Thoracic aorta (tissue), 2 donors: ENCODE measurements at regions not wholly inside any gene's neighbourhood (a gene's known extent, or its start where the extent isn't known, plus 50 kb on each side); places are given as distances from the start of the nearest gene placed in this dataset.
A peak's percentile ranks its signal among the peaks of the same experiment; 100 is the strongest.

Experiments used
- ATAC-seq: fragments of 150-250 bp; one replicate; pipeline ENCODE4 v1.8.0; 2017; ENCODE audit warnings: low read depth; ENCODE audit not compliant: insufficient number of reproducible peaks, low FRiP score
- DNase-seq: peaks from one replicate; pipeline ENCODE4 v3.0.0-alpha.2; 2020; ENCODE audit warnings: low spot score
- H3K27ac ChIP-seq, 2 donors: fragments of 200-600 bp; sonication (generic); 1 replicate in 1 of 2; 2 replicates in 1 of 2; pipeline ENCODE4 v1.5.1; 2016; ENCODE audit warnings: mild to moderate bottlenecking in 2 of 2, moderate library complexity in 2 of 2
- H3K27me3 ChIP-seq: fragments of 200-600 bp; sonication (generic); replicated peaks from 2 replicates; pipeline ENCODE4 v1.6.0; 2016; ENCODE audit warnings: mild to moderate bottlenecking; ENCODE audit not compliant: insufficient read depth
- H3K36me3 ChIP-seq: fragments of 200-600 bp; sonication (generic); one replicate; pipeline ENCODE4 v1.5.1; 2016
- H3K4me1 ChIP-seq, 2 donors: fragments of 200-600 bp; sonication (generic); 1 replicate in 1 of 2; 2 replicates in 1 of 2; pipeline versions ENCODE4 v1.5.1 to v1.6.0; 2016; ENCODE audit warnings: low read depth in 2 of 2, mild to moderate bottlenecking in 1 of 2; ENCODE audit not compliant: control insufficient read depth in 1 of 2
- H3K4me3 ChIP-seq: fragments of 200-600 bp; sonication (generic); 2 replicates; pipeline ENCODE4 v1.5.1; 2016; ENCODE audit warnings: mild to moderate bottlenecking
- H3K9me3 ChIP-seq: fragments of 200-600 bp; sonication (generic); 2 replicates; pipeline ENCODE4 v1.5.1; 2016
- CTCF ChIP-seq: fragments of 200-600 bp; sonication (generic); IDR thresholded peaks from one replicate; pipeline ENCODE4 v1.5.1; 2019; ENCODE audit warnings: antibody characterized with exemption

GRCh38 chr15:62985768-62986167 is 56.8 kb upstream of the TPM1 start:
- DNase-seq (no peak), ATAC-seq (no peak)
- Histone ChIP-seq H3K4me3 (no peak overlapping the region), H3K9me3 (no peaks in the 10 kb centered on the region), H3K27me3 (no peaks in the 10 kb centered on the region), H3K4me1 (peaks cover 0 to 16% of the 10 kb centered on the region in 2 donors), H3K27ac (no peak overlapping the region), H3K36me3 (no peaks in the 10 kb centered on the region)
- TF ChIP-seq CTCF: no peak

GRCh38 chr15:62986948-62987347 is 55.6 kb upstream of the TPM1 start:
- H3K4me3 ChIP-seq: no peak overlapping the region
- H3K9me3 ChIP-seq: no peaks in the 10 kb centered on the region
- peaks cover 0 to 16% of the 10 kb centered on the region in 2 donors for H3K4me1 ChIP-seq
- no peaks in the 10 kb centered on the region for H3K27me3 ChIP-seq
- DNase-seq (no peak), ATAC-seq (no peak)
- no peaks in the 10 kb centered on the region for H3K36me3 ChIP-seq
- H3K27ac ChIP-seq: no peak overlapping the region
- TF ChIP-seq CTCF: no peak

DNA sequence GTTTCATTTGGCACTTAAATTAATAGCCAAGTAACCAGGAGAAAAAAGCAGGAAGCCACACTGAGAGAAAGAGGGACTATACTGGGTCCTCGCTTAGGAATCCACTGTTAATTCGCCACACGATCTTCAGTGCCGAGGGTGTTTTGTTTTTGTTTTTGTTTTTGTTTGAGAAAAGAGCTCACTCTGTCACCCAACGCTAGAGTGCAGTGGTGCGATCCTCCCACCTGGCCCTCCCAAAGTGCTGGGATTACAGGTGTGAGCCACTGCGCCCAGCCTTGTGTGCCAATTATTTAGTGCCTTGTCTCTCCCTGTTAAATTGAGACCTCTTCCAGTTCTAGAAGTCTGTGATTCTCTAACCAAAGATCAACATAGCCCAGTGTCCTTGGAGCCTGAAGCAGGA is 53.8 kb upstream of the TPM1 start:
- Histone ChIP-seq H3K4me3 (no peak overlapping the region), H3K27ac (no peak overlapping the region), H3K27me3 (no peaks in the 10 kb centered on the region), H3K4me1 (peaks cover 0 to 16% of the 10 kb centered on the region in 2 donors), H3K9me3 (no peaks in the 10 kb centered on the region), H3K36me3 (no peaks in the 10 kb centered on the region)
- DNase-seq (no peak), ATAC-seq (no peak)
- no peak for TF ChIP-seq CTCF

- no peaks in the 10 kb centered on the region for H3K9me3 ChIP-seq
- no peaks in the 10 kb centered on the region for H3K36me3 ChIP-seq
- no peak for TF ChIP-seq CTCF
- DNase-seq (no peak), ATAC-seq (no peak)
- peaks cover 0 to 22% of the 10 kb centered on the region in 2 donors for H3K4me1 ChIP-seq
- peak overlapping the region in 1 of 2 donors; percentile 76 for H3K27ac ChIP-seq
- no peak overlapping the region for H3K4me3 ChIP-seq
- no peaks in the 10 kb centered on the region for H3K27me3 ChIP-seq
Measured at GRCh38 chr15:62989366-62990055, 53.0 kb upstream of the TPM1 start.

DNA sequence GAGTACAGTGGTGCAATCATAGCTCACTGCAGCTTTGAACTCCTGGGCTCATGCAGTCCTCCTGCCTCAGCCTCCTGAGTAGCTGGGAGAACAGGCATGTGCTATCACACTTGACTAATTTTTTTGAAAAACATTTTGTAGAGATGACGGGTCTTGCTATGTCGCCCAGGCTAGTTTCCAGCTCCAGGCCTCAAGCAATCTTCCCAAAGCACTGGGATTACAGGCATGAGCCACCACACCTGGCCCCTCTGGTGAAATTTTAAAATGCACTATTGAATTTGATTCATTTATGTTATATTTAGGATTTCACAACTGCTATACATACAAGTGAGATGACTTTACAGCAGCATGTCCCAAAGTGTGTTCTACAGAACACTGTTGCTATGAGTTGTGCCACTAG is 50.8 kb upstream of the TPM1 start:
- Histone ChIP-seq H3K27me3 (no peaks in the 10 kb centered on the region), H3K27ac (no peak overlapping the region), H3K4me1 (peaks cover 6 to 33% of the 10 kb centered on the region in 2 donors), H3K4me3 (no peak overlapping the region), H3K36me3 (no peaks in the 10 kb centered on the region), H3K9me3 (no peaks in the 10 kb centered on the region)
- no peak for TF ChIP-seq CTCF
- ATAC-seq (no peak), DNase-seq (no peak)
